ENCODE measurements at regions not wholly inside any gene's neighbourhood (a gene's known extent, or its start where the extent isn't known, plus 50 kb on each side); places are given as distances from the start of the nearest gene placed in this dataset.

GRCh38 chr4:71202705-71203104 lies 136.1 kb upstream of the SLC4A4 start:
- no peak overlapping the region for H3K27ac ChIP-seq
- WGBS (ENCODE audit: low lambda C conversion rate, missing lambda C conversion rate): 80% methylated on average over 2 of the region's 2 CpGs

GRCh38 chr4:71204056-71204455 lies 134.8 kb upstream of the SLC4A4 start:
- H3K4me1 ChIP-seq (ENCODE audit: insufficient read depth): peaks cover 7% of the 10 kb centered on the region
- H4K20me1 ChIP-seq (ENCODE audit: insufficient read depth, poor library complexity, severe bottlenecking): no peaks in the 10 kb centered on the region
- 80% methylated on average over 2 of the region's 2 CpGs for WGBS (ENCODE audit: low lambda C conversion rate, missing lambda C conversion rate)
- H3K9me2 ChIP-seq (replicated peaks; ENCODE audit: insufficient read depth): no peaks in the 10 kb centered on the region
- no peak overlapping the region for H3K27ac ChIP-seq
- no peak overlapping the region for H3K4me3 ChIP-seq
- H3K79me2 ChIP-seq: no peaks in the 10 kb centered on the region
- no peak overlapping the region for H2AFZ ChIP-seq
- TF ChIP-seq EZH2 (IDR thresholded peaks at IDR 0.05; ENCODE audit: borderline replicate concordance) (no peak), CTCF (IDR thresholded peaks at IDR 0.05; ENCODE audit: poor library complexity) (no peak), EZH2phosphoT487 (IDR thresholded peaks at IDR 0.05; ENCODE audit: low read depth, severe bottlenecking, unreplicated experiment) (no peak)
- no peaks in the 10 kb centered on the region for H3K9me3 ChIP-seq (ENCODE audit: low read depth)
- no peak overlapping the region for H3K4me2 ChIP-seq
- no peak for DNase-seq (ENCODE audit: low spot score)
- H3K36me3 ChIP-seq (replicated peaks; ENCODE audit: insufficient read depth, low read depth): no peaks in the 10 kb centered on the region
- H3K27me3 ChIP-seq: no peaks in the 10 kb centered on the region

More at GRCh38 chr4:71202705-71203104, 136.1 kb upstream of the SLC4A4 start:
- Histone ChIP-seq H3K4me2 (no peak overlapping the region), H3K27me3 (no peaks in the 10 kb centered on the region), H3K36me3 (replicated peaks; ENCODE audit: insufficient read depth, low read depth) (no peaks in the 10 kb centered on the region), H3K9me2 (replicated peaks; ENCODE audit: insufficient read depth) (no peaks in the 10 kb centered on the region), H3K9me3 (ENCODE audit: low read depth) (no peaks in the 10 kb centered on the region), H3K79me2 (no peaks in the 10 kb centered on the region), H2AFZ (no peak overlapping the region), H4K20me1 (ENCODE audit: insufficient read depth, poor library complexity, severe bottlenecking) (no peaks in the 10 kb centered on the region), H3K4me3 (no peak overlapping the region), H3K4me1 (ENCODE audit: insufficient read depth) (peaks cover 7% of the 10 kb centered on the region)
- no peak for DNase-seq (ENCODE audit: low spot score)
- no peak for TF ChIP-seq CTCF (IDR thresholded peaks at IDR 0.05; ENCODE audit: poor library complexity)
- no peak for TF ChIP-seq EZH2phosphoT487 (IDR thresholded peaks at IDR 0.05; ENCODE audit: low read depth, severe bottlenecking, unreplicated experiment)
- no peak for TF ChIP-seq EZH2 (IDR thresholded peaks at IDR 0.05; ENCODE audit: borderline replicate concordance)

- Histone ChIP-seq H3K4me2 (no peak overlapping the region), H3K36me3 (replicated peaks; ENCODE audit: insufficient read depth, low read depth) (no peaks in the 10 kb centered on the region), H3K9me3 (ENCODE audit: low read depth) (no peaks in the 10 kb centered on the region), H3K4me3 (no peak overlapping the region), H3K4me1 (ENCODE audit: insufficient read depth) (peaks cover 4% of the 10 kb centered on the region), H4K20me1 (ENCODE audit: insufficient read depth, poor library complexity, severe bottlenecking) (no peaks in the 10 kb centered on the region), H2AFZ (no peak overlapping the region), H3K79me2 (no peaks in the 10 kb centered on the region), H3K9me2 (replicated peaks; ENCODE audit: insufficient read depth) (no peaks in the 10 kb centered on the region), H3K27me3 (no peaks in the 10 kb centered on the region), H3K27ac (no peak overlapping the region)
- DNase-seq (ENCODE audit: low spot score): no peak
- TF ChIP-seq EZH2 (IDR thresholded peaks at IDR 0.05; ENCODE audit: borderline replicate concordance) (no peak), CTCF (IDR thresholded peaks at IDR 0.05; ENCODE audit: poor library complexity) (no peak), EZH2phosphoT487 (IDR thresholded peaks at IDR 0.05; ENCODE audit: low read depth, severe bottlenecking, unreplicated experiment) (no peak)
- WGBS (ENCODE audit: low lambda C conversion rate, missing lambda C conversion rate): 96% methylated on average over 3 of the region's 3 CpGs
Measured at GRCh38 chr4:71206763-71207162, 132.1 kb upstream of the SLC4A4 start.

GRCh38 chr4:71209161-71209560 lies 129.7 kb upstream of the SLC4A4 start:
- H3K9me2 ChIP-seq (replicated peaks; ENCODE audit: insufficient read depth): no peaks in the 10 kb centered on the region
- H3K27ac ChIP-seq: no peak overlapping the region
- H2AFZ ChIP-seq: no peak overlapping the region
- no peaks in the 10 kb centered on the region for H3K36me3 ChIP-seq (replicated peaks; ENCODE audit: insufficient read depth, low read depth)
- no peak for TF ChIP-seq CTCF (IDR thresholded peaks at IDR 0.05; ENCODE audit: poor library complexity)
- no peak for TF ChIP-seq EZH2 (IDR thresholded peaks at IDR 0.05; ENCODE audit: borderline replicate concordance)
- TF ChIP-seq EZH2phosphoT487 (IDR thresholded peaks at IDR 0.05; ENCODE audit: low read depth, severe bottlenecking, unreplicated experiment): no peak
- H3K4me1 ChIP-seq (ENCODE audit: insufficient read depth): peaks cover 5% of the 10 kb centered on the region
- H3K79me2 ChIP-seq: no peaks in the 10 kb centered on the region
- no peaks in the 10 kb centered on the region for H3K9me3 ChIP-seq (ENCODE audit: low read depth)
- H3K4me3 ChIP-seq: no peak overlapping the region
- H3K4me2 ChIP-seq: no peak overlapping the region
- H4K20me1 ChIP-seq (ENCODE audit: insufficient read depth, poor library complexity, severe bottlenecking): no peaks in the 10 kb centered on the region
- DNase-seq (ENCODE audit: low spot score): no peak
- H3K27me3 ChIP-seq: no peaks in the 10 kb centered on the region
